ENCODE measurements at regions not wholly inside any gene's neighbourhood (a gene's known extent, or its start where the extent isn't known, plus 50 kb on each side); places are given as distances from the start of the nearest gene placed in this dataset.
A peak's percentile ranks its signal among the peaks of the same experiment; 100 is the strongest.
"Not testable (repeated sequence)": the region's sequence is repeated elsewhere in the genome, so short reads cannot be mapped to it uniquely, and the experiment has no call there.

DNA sequence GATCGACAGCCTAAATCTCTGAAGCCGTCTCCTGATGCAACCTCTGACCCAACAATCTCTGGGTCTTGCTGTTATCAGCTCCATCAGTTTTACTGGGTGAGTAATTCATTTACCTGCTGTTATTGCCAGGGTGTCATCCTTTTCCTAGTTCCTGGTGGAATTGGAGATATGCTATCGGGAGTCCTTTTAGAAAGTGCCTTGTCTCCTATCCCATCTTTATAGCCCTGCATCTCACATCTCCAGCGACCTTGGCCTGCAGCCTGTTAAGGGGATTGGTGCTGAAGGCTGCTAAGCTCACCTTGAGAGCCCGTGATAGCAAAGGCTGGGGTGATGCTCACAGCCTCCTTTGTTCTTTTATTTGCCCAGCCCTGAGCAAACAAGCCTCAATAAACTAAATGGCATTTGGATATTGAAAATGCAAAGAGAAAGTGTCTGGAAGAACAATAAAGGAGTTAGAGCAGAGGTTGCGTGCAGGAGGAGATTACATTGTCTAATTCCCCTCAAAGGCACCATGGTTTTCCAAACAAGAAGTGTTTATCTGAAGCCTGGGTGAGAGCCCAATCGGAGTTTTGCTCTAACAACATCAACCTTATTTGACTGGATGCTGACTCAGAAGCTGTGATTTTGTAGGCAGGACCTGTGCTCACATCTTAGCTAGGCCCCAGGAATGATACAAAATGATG is 101.8 kb downstream of the RPLP1 start:
- DNase-seq (ENCODE audit: low read depth) = no peak

DNA sequence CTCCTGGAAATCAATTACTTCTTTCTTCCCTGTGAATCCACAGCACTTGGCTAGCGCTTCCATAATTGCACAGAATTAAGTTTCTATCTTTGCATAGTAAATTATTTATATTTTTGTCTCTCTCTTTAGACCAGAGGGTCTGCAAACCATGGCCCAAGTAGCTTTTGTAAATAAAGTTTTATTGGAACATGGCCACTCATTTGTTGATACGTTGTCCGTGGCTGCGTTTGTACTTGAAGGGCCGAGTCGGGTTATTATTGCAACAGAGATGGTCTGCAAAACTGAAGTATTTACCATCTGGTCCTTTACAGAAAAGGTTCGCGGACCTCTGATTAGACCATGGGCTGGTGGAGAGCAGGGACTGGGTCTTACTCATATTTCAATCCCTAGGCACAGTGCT is 102.5 kb downstream of the RPLP1 start:
- no peak for DNase-seq (ENCODE audit: low read depth)

DNA sequence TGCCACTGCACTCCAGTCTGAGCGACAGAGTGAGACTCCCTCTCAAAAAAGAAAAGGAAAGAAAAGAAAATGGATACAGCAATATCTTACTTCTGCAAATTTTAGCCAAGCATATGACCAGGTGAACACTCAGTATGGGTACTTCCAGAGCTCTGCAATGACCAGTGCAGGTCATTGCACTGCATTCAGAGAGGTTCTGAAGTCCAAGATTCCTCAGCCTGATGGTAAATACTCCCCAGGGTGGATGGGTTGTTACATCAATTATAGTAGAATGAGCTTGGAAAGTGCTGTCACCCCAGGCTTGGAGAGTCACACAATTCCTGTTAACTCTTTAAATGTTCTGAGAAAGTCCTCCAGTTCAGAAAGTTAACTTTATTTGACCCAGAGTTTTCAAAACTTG is 103.7 kb downstream of the RPLP1 start:
- DNase-seq (ENCODE audit: low read depth) = no peak

DNA sequence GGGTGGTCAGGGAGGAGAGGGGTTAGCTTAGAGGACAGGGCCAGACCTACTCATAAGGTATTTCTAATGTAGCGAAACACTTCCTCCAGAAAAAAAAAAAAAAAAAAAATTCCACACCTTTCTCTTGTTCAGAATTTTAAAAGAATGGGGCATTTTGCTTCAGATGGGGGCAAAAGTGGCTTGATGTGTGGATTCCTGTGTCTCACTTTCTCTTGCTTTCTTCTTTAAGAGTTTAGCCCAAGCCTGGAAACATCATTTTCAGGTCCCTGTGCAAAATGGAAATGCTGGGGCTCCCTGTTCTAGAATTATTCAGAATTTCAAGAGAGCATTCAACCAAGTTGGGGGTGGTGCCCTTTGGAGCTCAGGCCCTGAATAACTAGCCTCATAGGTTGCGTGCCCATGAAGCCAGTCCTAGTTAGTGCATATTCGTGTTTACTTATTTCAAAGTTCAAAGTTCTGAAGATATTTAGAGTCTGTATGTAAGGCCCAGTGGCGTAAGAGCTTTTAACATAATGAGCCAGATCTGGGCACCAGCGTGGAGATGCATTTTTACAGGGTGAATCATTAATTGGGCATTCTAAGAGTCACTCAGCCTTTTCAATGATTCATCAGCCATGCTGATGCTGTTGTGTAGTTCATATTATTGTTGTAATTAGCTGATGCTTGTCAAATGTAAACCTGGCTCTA is 104.5 kb downstream of the RPLP1 start:
- DNase-seq (ENCODE audit: low read depth) = no peak

DNA sequence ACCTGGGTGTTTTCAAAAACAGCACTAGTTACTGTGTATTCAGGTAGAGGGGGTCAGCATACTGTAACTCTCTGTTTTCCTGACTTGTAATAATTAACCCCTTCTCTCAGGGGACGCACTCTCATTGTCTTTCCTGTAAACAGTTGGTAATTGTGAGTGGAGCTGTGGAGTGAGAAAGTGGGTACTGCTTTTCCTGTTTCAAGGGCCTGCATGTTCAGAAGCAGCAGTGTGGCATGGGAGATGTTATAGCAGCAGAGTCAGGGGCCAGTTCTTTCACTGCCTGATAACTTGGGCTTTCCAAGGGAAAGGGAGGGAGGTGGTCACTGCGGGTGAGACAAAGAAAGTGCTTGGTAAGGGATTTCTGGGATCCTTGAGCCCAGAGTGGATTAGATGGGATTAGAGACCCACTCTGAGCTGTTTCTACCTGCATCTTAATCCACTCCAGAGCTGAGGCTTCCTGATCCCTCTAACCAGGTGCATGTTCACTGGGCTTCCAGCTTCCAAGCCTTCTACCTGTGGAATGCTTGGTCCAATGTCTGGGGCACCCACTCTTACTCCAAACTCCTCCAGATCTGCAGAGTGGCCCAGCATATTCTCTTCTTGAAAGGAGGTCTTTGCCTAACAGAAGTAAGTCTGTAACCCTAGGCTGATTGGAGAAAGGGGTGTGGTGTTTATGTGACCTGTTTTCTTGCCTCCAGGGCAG is 105.2 kb downstream of the RPLP1 start:
- no peak for DNase-seq (ENCODE audit: low read depth)

DNA sequence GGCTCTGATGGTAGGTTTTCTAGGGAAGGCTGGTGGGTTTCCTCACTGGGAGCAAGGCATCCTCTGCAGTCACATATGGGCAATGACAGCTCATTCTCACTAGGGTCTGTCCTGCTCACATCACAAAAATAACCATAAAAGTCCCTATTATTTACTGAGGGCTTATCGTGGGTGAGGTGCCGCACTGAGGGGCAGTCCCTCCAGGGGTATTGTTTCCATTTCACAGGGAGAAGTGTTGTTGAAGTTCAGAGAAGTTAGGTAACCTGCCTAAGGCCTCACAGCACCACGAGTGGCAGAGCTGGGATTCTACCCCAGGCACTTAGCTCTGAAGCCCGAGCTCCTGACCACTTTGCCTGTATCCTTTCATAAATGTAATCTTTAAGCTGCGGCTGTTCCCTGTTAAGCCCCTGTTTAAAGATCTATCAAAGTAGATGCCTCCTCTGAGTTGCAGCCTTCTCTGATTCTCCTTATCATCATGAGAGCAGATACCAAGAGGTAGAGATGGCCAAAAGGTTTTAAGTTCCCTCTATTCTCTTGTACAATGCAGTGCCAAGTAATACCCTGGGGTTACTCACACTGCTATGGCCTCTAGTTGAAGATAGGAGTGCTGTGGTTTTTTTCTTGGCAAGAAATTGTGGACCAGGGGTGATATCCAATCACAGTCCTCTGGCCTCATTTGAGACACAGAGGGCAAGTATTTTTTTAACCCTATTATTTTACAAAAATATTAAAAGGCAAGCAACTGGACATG is 107.0 kb downstream of the RPLP1 start:
- no peak for DNase-seq (ENCODE audit: low read depth)

DNA sequence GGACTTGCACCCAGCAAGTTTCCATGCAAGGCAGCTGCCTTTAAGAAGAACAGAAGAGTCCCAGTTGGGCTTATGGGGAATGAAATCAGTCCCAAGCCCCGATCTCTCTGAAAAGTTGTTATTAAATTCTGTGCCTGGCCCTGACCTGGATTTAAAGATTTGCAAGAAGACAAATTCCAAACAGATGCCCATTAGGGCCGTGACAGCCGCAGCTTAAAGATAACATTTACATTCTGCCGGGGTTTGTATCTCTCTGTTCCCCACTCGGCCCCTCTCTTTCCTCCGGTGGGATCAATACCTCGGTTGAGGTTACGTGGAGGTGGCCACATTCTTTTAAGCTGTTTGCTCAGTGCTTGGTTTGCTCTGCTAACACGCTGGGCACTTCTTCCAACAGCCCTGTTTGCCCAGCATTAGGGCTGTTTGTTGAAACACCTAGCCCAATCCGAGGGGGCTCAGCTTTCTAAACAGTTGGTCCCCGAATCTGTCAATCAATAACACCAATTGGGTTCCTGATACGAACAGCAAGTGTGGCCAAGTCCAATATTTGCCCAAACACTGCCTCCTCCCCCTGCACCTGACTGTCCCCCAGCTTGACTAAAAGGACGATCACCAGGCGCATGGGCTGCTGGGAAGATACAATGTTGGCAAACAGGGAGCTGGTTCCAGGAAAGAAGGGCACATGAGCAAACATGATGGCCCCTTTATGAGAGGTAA is 108.6 kb downstream of the RPLP1 start:
- DNase-seq (ENCODE audit: low read depth) = no peak

DNA sequence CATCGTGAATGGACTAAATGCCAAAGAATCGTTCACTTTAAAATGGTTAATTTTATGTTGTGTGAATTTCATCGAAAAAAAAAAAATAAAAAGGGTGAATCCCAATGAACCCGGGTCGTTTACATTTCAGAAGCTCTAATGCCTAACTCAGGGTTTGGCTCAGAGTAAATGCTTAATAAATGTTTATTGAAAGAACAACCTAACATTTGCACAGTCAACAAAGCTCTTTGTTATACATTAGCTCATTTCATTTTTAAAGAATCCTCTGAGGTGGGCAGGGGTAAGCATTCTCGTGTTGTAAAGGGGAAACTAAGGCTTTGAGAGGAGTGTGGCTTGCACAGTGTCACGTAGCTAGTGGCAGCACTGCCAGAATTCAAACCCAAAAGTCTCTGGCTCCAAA is 109.5 kb downstream of the RPLP1 start:
- DNase-seq (ENCODE audit: low read depth) = no peak

DNA sequence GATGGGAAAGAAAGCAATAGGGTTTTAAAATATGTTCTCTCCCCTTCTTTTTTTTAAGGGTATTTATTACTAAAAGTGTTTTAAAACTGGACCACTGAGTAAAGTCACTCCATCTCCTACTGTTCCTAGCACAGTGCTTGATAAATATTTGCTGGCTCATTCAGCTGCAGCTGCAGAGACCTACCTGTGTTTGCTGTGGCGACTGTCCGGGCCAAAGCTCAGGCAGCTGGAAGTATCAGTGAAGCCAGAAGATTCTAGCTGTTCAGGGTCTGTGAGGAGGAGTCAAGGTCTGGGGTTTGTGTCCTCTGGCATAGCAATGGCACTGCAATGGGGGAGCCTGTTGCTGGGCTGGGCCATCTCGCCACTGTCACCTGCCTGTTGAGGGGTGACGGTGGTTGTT is 109.9 kb downstream of the RPLP1 start:
- no peak for DNase-seq (ENCODE audit: low read depth)

DNA sequence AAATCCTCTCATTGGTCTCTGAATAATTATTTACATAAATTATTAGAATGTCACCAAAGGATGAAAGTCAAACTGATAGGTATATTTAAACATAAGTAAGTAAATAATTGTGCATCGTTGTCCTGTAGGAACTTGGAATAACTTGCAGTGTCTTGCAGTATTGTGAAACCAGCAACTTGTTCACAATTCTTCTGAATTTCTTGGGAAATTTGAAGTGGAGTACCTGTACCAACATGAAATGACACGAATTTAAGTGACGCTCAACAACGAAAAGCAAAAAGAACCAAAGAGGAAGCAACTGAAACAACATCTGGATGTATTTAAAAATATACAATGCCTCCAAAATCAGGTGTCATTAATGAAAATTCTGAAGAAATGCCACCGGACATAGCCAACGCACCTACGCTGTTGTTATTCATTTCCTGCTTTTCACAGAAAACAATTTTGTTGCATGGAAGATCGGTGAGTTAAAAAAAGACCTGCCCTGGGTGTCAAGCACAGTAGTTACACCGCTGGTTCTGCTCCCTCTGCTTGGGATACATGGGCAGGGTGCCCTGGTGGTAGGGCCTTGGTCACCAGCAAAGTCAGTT is 112.5 kb downstream of the RPLP1 start:
- DNase-seq (ENCODE audit: low read depth) = no peak

DNA sequence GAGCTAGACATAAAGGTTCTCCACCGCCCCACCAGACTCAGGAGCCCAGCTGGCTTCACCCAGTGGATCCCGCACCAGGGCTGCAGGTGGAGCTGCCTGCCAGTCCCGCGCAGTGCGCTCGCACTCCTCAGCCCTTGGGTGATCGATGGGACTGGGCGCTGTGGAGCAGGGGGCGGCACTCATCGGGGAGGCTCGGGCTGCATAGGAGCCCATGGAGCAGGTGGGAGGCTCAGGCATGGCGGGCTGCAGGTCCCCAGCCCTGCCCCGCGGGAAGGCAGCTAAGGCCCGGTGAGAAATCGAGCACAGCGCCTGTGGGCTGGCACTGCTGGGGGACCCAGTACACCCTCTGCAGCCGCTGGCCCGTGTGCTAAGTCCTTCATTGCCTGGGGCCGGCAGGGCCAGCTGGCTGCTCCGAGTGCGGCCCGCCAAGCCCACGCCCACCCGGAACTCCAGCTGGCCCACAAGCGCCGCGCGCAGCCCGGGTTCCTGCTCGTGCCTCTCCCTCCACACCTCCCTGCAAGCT is 114.7 kb downstream of the RPLP1 start:
- DNase-seq (ENCODE audit: low read depth) = not testable (repeated sequence)

DNA sequence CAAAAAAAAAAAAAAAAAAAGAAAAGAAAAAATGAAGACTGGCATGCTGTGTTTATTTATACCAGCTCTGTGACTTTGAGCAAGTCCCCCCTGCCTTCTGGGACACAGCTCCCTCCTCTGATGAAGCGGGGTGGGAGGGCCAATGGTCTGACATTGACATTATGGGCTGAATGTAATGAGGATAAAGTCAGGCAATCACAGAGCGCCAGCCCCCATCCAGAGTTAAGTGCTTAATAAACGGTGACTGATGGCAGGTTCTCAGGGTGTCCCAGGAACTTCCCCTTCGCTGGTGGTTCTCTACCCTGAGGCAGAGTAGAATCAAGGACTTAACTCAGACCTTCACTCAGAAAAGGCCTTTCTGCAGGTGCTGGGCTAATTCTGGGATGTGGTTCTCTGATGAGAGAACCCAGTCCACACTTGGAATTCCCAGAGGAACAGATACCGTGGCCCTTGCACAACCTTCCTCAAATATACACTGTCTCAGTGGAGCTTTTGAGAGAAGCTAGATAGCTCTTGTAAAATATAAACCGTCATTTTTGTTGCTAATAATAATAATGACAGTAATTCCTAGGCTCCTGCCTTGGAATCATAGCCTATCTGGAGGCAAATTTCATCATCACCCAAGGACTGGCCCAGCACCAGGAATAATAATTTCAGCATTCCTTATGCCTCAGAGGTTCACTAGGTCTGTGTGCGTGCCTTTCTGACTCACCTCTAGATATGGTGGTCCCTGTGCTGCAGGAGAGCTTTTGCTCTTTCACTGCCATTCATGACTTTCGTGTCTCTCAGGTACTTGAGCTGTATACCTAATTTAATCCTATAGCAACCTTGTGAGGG is 115.8 kb downstream of the RPLP1 start:
- no peak for DNase-seq (ENCODE audit: low read depth)

DNA sequence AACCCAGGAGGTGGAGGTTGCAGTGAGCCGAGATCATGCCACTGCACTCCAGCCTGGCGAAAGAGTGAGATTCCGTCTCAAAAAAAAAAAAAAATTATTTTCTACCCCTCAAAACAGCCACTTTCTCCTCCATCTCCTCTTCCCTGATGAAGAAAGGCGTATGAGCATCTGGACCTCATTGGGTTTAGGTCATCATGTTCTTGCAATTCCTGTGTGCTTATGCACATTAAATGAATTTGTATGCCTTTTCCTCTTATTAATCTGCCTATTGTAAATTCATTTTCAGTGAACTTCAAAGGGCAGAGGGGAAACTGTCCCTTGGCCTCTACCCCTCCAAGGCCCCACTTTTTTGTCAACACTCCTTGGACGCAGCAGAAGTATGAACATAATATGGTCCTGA is 117.8 kb downstream of the RPLP1 start:
- no peak for DNase-seq (ENCODE audit: low read depth)

DNA sequence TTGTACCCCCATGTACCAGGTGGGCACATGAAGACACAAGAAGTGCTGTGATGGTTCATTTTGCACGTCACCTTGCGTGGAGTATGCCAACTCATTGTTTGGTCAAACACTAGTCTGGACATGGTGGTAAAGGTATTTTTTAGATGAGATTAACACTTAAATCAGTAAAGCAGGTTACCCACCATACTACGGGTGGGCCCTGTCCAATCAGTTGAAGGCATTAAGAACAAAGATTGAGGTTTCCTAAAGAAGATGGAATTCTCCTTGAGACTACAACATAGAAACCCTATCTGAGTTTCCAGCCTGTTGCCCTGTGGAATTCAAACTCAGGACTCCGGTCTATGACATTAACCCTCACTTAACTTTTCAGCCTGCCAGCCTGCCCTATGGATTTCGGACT is 118.4 kb downstream of the RPLP1 start:
- DNase-seq (ENCODE audit: low read depth) = no peak

DNA sequence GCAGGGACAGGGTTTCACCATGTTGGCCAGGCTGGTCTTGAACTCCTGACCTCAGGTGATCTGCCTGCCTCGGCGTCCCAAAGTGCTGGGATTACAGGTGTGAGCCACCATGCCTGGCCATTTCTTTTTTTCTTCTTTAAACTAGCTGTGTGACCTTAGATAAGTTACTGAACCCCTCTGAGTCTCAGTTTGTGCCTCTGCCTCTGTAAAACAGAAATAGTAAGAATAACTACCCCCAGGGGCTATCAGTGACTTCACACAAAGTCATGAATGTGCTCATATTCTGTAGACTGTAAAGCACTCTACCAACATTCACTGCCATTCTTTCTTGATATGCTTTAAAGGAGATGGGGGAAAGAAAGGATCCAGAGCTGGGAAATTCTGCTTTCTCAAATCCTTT is 120.7 kb downstream of the RPLP1 start:
- not testable (repeated sequence) for DNase-seq (ENCODE audit: low read depth)

DNA sequence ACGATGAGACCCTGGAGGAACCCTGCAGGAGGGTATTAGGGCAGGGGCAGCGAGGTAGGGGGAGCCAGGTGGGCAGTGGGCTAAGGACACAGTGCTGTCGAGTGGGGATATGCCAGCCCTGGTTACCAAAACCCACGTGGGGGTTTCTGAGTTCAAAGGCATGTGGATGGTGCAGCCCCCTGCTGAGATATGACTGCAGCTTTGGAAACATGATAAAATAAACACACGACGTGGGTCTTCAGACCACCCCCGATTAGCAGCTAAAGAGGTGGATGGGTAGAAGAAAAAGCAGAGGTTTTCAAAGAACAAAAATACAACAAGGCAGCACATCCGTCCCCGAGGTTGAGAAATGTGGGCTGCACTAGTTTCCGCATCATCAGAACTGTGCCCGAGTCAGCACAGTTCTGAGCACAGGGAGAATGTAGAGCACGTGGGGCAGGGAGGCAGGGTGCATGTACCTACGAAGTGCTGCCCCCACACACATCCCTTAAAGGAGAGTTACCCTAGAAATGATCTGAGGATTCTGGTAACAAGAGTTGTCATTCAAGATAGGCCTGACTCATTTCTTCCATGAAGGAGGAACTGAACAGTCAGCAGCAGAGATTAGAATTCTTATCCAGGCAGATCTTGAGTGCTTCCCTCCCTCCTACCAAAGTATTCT is 121.3 kb downstream of the RPLP1 start:
- no peak for DNase-seq (ENCODE audit: low read depth)

DNA sequence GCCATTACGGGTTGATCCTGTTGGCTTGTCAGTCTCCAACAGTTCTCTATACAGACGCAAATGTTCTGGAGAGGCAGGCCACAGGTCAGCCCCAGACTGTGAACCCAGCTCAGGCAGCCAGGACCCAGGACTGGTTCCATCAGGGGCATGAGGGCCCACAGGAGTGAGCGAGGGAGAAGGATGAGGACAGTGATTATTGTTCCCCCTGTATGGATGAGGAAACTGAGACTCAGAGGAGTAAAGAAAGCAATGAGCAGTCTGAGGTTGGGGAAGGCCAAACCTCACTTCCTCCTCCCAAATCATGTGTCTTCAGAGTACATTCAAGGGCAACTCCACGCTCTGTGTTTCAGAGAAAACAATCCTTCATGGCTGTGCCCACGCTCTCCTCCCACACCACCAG is 121.9 kb downstream of the RPLP1 start:
- no peak for DNase-seq (ENCODE audit: low read depth)

DNA sequence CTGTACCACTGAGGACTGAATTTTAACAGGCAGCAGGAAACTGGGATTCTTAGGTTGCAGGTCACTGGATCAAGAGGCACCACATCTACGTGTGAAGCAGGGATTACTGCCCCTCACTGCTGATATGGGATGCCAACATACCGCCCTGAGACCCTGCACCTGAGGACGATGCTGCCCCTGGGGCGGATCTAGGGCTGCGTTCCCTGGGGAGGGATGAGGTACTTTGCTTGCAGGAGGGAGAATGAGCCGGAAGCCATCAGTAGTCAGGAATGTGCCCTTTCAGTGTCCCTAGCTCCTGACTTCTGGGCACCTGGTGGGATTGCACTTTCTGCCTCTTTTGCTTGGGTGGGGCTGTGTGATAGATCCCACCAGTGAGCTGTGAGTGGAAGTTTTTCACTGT is 122.8 kb downstream of the RPLP1 start:
- DNase-seq (ENCODE audit: low read depth) = no peak

DNA sequence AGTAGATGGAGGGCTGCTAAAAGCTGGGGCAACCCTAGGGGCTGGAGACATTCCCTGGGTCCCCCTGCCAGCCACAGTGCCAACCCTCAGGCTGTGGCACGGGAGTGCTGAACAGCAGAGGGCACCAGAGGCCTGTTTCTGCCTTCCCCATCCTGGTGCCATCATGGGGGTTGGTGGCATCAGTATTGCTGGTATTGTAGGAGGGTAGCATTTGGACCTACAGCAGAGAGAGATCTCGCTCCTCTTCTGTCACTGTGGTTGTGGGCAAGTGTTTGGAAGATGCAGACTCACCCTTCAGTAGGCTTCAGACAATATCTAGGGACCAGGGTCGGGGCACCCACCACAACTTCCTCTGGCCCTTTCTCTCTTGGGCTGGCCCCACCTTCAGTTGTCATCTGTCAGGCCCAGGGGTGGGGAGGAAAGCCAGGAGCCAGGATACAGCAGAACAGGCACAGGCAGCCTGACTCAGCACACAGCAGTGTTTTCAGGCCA is 123.5 kb downstream of the RPLP1 start:
- DNase-seq (ENCODE audit: low read depth) = peak; percentile 55

DNA sequence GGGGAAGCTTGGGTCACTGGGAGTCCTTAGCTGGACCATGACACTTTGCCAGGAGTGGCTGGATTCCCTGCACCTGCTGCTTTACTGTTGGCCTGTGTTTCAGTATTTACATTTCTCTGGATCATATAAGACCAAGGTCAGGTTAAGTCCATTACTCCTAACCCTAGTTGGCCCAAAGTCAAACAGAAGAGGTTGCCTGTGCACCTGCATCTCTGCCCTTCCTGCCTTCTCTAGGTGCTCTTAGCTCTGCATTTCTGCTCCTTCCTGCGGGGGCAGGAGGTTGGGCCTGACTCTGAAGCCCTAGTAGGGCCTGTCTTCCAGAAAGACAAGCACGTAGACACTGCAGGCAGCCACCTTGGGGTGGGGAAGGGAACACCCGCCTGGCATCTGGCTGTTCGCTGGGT is 124.3 kb downstream of the RPLP1 start:
- DNase-seq (ENCODE audit: low read depth) = no peak
